Skeletal muscle satellite cell (primary cell): ENCODE measurements at regions not wholly inside any gene's neighbourhood (a gene's known extent, or its start where the extent isn't known, plus 50 kb on each side); places are given as distances from the start of the nearest gene placed in this dataset. TPM values are rescaled to one million over a fixed set of nuclear protein-coding genes. Genes with fewer than 3 reads are reported as not detected.
"Not testable (repeated sequence)": the region's sequence is repeated elsewhere in the genome, so short reads cannot be mapped to it uniquely, and the experiment has no call there.

Source experiments
- H3K27me3 ChIP-seq: 2 replicates; pipeline ENCODE4 v1.7.0; 2013; ENCODE audit warnings: low read length; ENCODE audit not compliant: control insufficient read depth, insufficient read depth
- H3K36me3 ChIP-seq: 2 replicates; pipeline ENCODE4 v1.7.0; 2013; ENCODE audit warnings: mild to moderate bottlenecking, control low read depth, low read length; ENCODE audit not compliant: insufficient read depth
- H3K4me1 ChIP-seq: 2 replicates; pipeline ENCODE4 v1.7.0; 2013; ENCODE audit warnings: low read length; ENCODE audit not compliant: control insufficient read depth, insufficient read depth
- H3K4me2 ChIP-seq: 2 replicates; pipeline ENCODE4 v1.7.0; 2013; ENCODE audit warnings: mild to moderate bottlenecking, low read length
- H3K4me3 ChIP-seq: 2 replicates; pipeline ENCODE4 v1.7.0; 2013; ENCODE audit warnings: low read length
- H3K9ac ChIP-seq: 2 replicates; pipeline ENCODE4 v1.7.0; 2013; ENCODE audit warnings: mild to moderate bottlenecking, low read depth, low read length, moderate library complexity
- H3K9me3 ChIP-seq: replicated peaks from 2 replicates; pipeline ENCODE4 v1.7.0; 2013; ENCODE audit warnings: mild to moderate bottlenecking, control low read depth, low read length
- small RNA-seq: library from RNA; depleted of rRNA; stranded (forward); fragments of <200 nt; gene quantifications from one replicate; pipeline ENCODE3, GENCODE V24; 2012

GRCh38 chr4:9707281-9707680 lies 74.2 kb upstream of the DRD5 start:
- H3K36me3 ChIP-seq, H3K4me3 ChIP-seq, H3K9me3 ChIP-seq, H3K9ac ChIP-seq, H3K27me3 ChIP-seq, H3K4me2 ChIP-seq, H3K4me1 ChIP-seq: not testable (repeated sequence)

GRCh38 chr4:9707936-9708335 lies 73.5 kb upstream of the DRD5 start:
- H3K4me2 ChIP-seq, H3K9ac ChIP-seq, H3K4me3 ChIP-seq, H3K4me1 ChIP-seq, H3K27me3 ChIP-seq, H3K9me3 ChIP-seq, H3K36me3 ChIP-seq: not testable (repeated sequence)

- H3K9ac ChIP-seq, result no peak overlapping the region
- H3K4me2 ChIP-seq, result no peak overlapping the region
- H3K36me3 ChIP-seq, result no peaks in the 10 kb centered on the region
- no peaks in the 10 kb centered on the region for H3K9me3 ChIP-seq
- no peak overlapping the region for H3K4me3 ChIP-seq
- H3K4me1 ChIP-seq, result no peaks in the 10 kb centered on the region
- H3K27me3 ChIP-seq, result no peaks in the 10 kb centered on the region
Observed at GRCh38 chr4:9709724-9710123, 71.7 kb upstream of the DRD5 start.

GRCh38 chr4:9715271-9715670 lies 66.2 kb upstream of the DRD5 start:
- not testable (repeated sequence) for H3K36me3 ChIP-seq, H3K9me3 ChIP-seq, H3K4me3 ChIP-seq, H3K4me2 ChIP-seq, H3K9ac ChIP-seq, H3K27me3 ChIP-seq, H3K4me1 ChIP-seq

GRCh38 chr4:9716093-9716492 lies 65.3 kb upstream of the DRD5 start:
- no peak overlapping the region for H3K4me2 ChIP-seq
- H3K9me3 ChIP-seq, result no peaks in the 10 kb centered on the region
- no peak overlapping the region for H3K9ac ChIP-seq
- no peaks in the 10 kb centered on the region for H3K4me1 ChIP-seq
- H3K27me3 ChIP-seq, result no peaks in the 10 kb centered on the region
- no peak overlapping the region for H3K4me3 ChIP-seq
- H3K36me3 ChIP-seq, result no peaks in the 10 kb centered on the region

GRCh38 chr4:9718246-9718939 lies 63.0 kb upstream of the DRD5 start:
- H3K4me2 ChIP-seq, H3K9me3 ChIP-seq, H3K27me3 ChIP-seq, H3K4me1 ChIP-seq, H3K9ac ChIP-seq, H3K4me3 ChIP-seq, H3K36me3 ChIP-seq: not testable (repeated sequence)

- H3K9ac ChIP-seq, H3K4me1 ChIP-seq, H3K9me3 ChIP-seq, H3K27me3 ChIP-seq, H3K4me2 ChIP-seq, H3K36me3 ChIP-seq, H3K4me3 ChIP-seq: not testable (repeated sequence)
Observed at GRCh38 chr4:9722131-9722530, 59.3 kb upstream of the DRD5 start.

Small RNA genes in the stretch of these regions (small RNA-seq; reads per million reads assigned to genes)
- not detected for gene MIR548I2
- not detected for gene RF00017
- gene SNRPCP13, result not detected
